GM18861 (cell line): ENCODE measurements at regions not wholly inside any gene's neighbourhood (a gene's known extent, or its start where the extent isn't known, plus 50 kb on each side); places are given as distances from the start of the nearest gene placed in this dataset.

Source experiments
- ATAC-seq: cut with Tn5 transposase; IDR thresholded peaks from one replicate; pipeline ENCODE4 v1.9.1; 2021; ENCODE audit not compliant: unreplicated experiment

DNA sequence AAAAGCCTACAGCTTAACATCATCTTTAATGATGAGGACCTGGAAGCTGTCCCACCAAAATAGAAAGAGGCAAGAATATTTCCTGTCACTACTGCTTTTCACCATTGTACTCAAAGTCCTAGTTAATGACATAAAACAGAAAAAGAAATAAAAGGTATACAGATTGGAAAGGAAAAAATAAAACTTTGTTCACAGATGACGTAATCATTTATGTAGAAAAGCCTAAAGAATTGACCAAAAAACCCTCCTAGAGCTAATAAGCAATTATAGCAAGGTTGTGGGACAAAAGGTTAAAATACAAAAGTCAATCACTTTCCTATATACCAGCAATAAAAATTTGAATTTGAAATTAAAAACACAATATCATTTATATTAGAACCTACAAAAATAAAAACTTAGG is 97.2 kb upstream of the MDGA2 start:
- no peak for ATAC-seq

DNA sequence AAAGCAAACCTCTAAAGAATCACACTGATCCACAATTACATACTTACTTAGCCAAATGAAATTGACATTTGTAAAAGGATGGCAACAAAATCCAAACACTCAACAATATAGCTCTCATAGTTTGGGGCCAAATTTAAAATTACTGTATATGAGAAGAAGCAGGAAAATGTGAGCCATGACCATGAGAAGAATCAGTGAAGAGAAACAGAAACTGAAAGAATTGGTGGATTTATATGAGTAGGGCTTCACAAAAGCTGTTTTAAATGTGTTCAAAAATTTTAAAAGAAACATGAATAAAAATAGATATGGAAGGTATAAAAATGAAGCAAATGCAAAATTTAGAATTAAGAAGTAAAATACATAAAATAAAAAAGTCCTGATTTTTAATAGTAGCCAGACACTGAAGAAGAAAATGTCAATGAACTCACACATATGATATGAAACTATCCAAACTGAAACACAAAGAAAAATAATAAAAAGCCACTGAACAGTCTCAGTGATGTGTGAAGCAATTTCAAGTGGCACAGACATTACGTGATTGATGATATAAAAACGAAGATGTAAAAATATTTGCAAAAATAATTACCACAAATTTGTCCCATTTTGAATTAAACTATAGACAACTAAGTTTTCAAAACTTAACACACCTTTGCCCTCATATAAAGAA is 87.9 kb upstream of the MDGA2 start:
- ATAC-seq = no peak

DNA sequence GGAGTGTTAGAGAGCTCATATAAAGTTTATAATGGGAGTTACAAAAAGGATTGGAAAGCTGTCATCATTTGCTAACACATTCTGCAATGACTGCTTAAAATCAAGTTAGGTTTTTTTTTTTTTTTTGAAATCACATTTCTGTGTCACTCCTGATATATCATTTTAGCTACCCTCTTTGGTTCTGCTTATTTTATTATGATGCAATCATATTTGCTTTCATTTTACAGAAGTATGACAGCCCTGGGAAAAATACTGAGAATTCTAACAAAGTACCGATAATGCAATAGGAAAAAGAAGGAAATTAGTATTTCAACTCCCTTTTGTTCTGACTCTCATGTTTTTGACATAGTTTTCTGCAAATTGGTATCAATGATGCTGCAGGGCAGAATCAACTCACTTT is 71.6 kb upstream of the MDGA2 start:
- ATAC-seq = no peak

DNA sequence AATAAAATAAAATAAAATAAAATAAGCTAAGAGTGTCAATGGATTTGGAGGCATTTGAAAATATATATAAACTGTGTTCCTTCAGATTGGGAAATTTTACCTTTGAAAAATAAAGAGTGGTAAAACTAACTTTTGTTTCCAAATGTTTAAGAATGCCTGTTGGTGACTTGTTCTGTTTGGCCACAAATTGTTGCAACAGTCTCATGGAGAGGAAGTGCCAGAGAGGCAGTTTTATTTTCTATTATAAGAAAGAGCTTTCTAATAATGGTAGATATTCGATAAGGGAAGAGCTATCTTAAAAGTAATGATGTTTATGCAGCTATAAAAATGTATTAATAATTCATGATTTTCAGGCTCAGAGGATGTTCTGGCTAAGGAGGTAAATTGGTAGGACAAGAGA is 68.8 kb upstream of the MDGA2 start:
- ATAC-seq = no peak

DNA sequence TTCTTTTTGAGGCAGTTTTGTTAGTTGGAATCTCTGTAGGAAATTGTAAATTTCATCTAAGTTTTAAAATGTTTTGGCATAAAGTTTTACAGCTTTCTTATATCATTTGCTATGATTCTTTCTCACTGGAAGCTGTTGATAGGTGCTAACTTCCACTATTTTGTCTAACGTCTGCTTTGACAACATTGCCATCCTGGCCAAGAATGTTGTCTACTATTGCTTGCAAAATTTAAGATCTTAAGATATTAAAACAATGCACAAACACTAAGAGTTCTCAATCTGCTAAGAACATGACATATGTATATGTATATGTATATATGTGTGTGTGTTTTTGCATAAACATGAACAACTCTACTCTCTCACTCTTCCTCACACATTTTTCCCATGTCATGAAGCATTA is 64.1 kb upstream of the MDGA2 start:
- ATAC-seq = no peak

DNA sequence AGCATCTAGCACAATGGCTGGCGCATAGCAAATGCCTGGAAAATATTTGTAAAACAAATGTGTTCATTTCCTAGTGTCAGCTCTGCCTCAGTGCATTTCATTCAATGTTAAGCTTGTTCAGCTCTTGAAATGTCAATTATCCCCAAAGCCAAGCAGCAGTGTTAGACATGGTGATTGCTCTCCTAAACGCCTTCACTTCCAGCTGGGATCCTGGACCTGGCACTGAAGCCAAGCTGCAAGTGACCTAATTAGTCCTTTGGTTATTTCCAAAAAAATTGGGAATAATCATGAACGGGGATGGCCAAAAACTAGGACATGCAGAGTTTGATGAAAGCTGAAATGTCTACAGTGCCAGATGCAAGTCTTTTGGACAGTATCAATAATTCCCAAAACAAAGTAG is 54.9 kb upstream of the MDGA2 start:
- no peak for ATAC-seq
